Ishikawa (cell line): ENCODE measurements at regions not wholly inside any gene's neighbourhood (a gene's known extent, or its start where the extent isn't known, plus 50 kb on each side); places are given as distances from the start of the nearest gene placed in this dataset.

Experiments used
- CREB1 ChIP-seq: IDR thresholded peaks from 2 replicates; pipeline ENCODE4 v1.6.1; 2012; ENCODE audit warnings: low read depth
- REST ChIP-seq: IDR thresholded peaks from 2 replicates; pipeline ENCODE4 v1.6.1; 2012; ENCODE audit warnings: low read depth, mild to moderate bottlenecking
- TEAD4 ChIP-seq: IDR thresholded peaks from 2 replicates; pipeline ENCODE4 v1.6.1; 2012
- ZBTB7A ChIP-seq: IDR thresholded peaks from 2 replicates; pipeline ENCODE4 v1.6.1; 2012; ENCODE audit warnings: low read depth

GRCh38 chr2:146890491-146890890 lies 954.3 kb upstream of the ACVR2A start:
- no peak for TF ChIP-seq REST
- TF ChIP-seq ZBTB7A: no peak
- TF ChIP-seq TEAD4: no peak
- TF ChIP-seq CREB1: no peak
